ENCODE measurements at regions not wholly inside any gene's neighbourhood (a gene's known extent, or its start where the extent isn't known, plus 50 kb on each side); places are given as distances from the start of the nearest gene placed in this dataset.

DNA sequence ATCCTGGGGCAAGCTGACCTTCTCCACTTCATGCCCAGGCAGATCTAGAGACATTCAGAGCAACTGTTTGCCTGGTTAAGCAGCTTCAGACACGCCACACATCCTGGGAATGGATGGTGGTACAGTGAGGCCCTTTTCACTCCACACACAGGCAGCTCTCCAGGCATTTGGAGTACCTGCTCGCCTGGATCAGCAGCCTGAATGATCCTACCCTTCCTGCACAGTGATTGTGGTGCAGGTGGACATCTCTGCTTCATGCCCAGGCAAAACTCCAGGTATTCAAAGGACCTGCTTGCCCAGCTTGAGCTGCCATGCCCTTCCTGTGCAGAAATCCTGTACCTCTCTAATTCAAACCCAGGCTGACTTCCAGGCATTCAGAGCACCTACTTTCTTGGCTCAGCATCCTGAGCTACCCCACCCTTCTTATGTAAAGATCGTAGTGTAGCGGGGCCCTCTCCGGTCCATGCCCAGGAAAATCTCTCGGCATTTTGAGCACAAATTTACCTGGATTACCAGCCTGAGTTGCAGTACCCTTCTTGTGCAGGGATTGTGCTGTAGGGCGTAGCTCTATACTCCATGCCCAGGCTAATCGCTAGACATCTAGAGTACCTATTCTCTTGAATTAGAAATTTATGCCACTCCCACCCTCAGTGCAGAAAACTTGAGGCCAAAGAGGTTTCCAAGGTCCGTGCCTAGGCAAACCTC lies 972.8 kb downstream of the ANKRD7 start:
- H3K9me3 ChIP-seq (ENCODE audit: control insufficient read depth, insufficient read depth, low read length) = no peaks in the 10 kb centered on the region
- H3K36me3 ChIP-seq (ENCODE audit: control insufficient read depth, low read length) = no peaks in the 10 kb centered on the region
- H3K27ac ChIP-seq (ENCODE audit: low read depth, low read length) = no peak overlapping the region
- H3K79me2 ChIP-seq (ENCODE audit: control insufficient read depth, low read length) = no peaks in the 10 kb centered on the region
- no peaks in the 10 kb centered on the region for H3F3A ChIP-seq (ENCODE audit: control insufficient read depth, insufficient read depth)
- no peaks in the 10 kb centered on the region for H3K4me1 ChIP-seq (ENCODE audit: control insufficient read depth, low read length)
- H3K4me3 ChIP-seq (ENCODE audit: low read length) = no peak overlapping the region
- H3K27me3 ChIP-seq (ENCODE audit: control insufficient read depth, low read length) = no peaks in the 10 kb centered on the region
- no peak for TF ChIP-seq CTCF (IDR thresholded peaks at IDR 0.05; ENCODE audit: low read depth, low read length, poor library complexity, severe bottlenecking)
- TF ChIP-seq EZH2phosphoT487 (IDR thresholded peaks at IDR 0.05; ENCODE audit: borderline replicate concordance, low read length) = no peak
- no peaks in the 10 kb centered on the region for H3K9me2 ChIP-seq (replicated peaks; ENCODE audit: control insufficient read depth, low read length)
- no peak overlapping the region for H3K4me2 ChIP-seq (ENCODE audit: low read length)
- 0 out of 2 replicates have a peak, but pooled peaks cover 2% of the 10 kb centered on the region for H4K20me1 ChIP-seq (ENCODE audit: control insufficient read depth, insufficient read depth, low read depth, low read length)

DNA sequence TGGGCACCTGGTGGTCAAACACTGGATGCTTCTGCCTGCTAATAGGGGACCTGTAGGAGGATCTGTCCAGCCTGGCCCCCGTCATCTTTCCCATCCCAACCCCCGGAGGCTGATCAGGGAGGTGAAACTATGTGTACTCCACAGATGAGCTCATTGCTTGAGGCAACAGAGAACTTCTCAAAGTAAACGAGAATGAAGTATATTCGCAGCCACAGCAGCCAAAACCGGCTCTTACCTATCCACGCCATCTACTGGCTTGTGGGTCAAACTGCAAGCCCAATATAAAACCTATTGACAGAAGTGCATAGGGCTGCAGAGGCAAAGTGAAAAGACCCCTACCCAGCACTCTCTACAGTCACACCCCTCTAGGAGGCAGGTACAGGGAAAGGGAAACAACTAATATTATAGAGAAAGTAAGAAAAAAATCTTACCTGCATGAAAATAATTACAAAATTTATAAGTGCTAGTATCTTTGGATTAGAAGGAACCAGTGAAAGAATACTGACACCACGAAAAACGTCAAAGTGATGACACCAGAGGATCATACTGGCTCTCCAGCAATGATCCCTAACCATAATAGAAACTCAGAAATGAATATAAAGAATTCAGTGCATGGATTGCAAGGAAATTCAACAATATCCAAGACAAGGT lies 973.5 kb downstream of the ANKRD7 start:
- Histone ChIP-seq H3F3A (ENCODE audit: control insufficient read depth, insufficient read depth) (no peaks in the 10 kb centered on the region), H3K79me2 (ENCODE audit: control insufficient read depth, low read length) (no peaks in the 10 kb centered on the region), H3K36me3 (ENCODE audit: control insufficient read depth, low read length) (no peaks in the 10 kb centered on the region), H3K9me2 (replicated peaks; ENCODE audit: control insufficient read depth, low read length) (no peaks in the 10 kb centered on the region), H3K27ac (ENCODE audit: low read depth, low read length) (no peak overlapping the region), H4K20me1 (ENCODE audit: control insufficient read depth, insufficient read depth, low read depth, low read length) (0 out of 2 replicates have a peak, but pooled peaks cover 2% of the 10 kb centered on the region), H3K4me2 (ENCODE audit: low read length) (no peak overlapping the region), H3K4me1 (ENCODE audit: control insufficient read depth, low read length) (no peaks in the 10 kb centered on the region), H3K9me3 (ENCODE audit: control insufficient read depth, insufficient read depth, low read length) (no peaks in the 10 kb centered on the region), H3K4me3 (ENCODE audit: low read length) (no peak overlapping the region), H3K27me3 (ENCODE audit: control insufficient read depth, low read length) (no peaks in the 10 kb centered on the region)
- peak; percentile 92 for TF ChIP-seq CTCF (IDR thresholded peaks at IDR 0.05; ENCODE audit: low read depth, low read length, poor library complexity, severe bottlenecking)
- no peak for TF ChIP-seq EZH2phosphoT487 (IDR thresholded peaks at IDR 0.05; ENCODE audit: borderline replicate concordance, low read length)

GRCh38 chr7:119219663-119220062 lies 995.2 kb downstream of the ANKRD7 start:
- Histone ChIP-seq H4K20me1 (ENCODE audit: control insufficient read depth, insufficient read depth, low read depth, low read length) (no peaks in the 10 kb centered on the region), H3K27me3 (ENCODE audit: control insufficient read depth, low read length) (no peaks in the 10 kb centered on the region), H3K4me2 (ENCODE audit: low read length) (no peak overlapping the region), H3K4me3 (ENCODE audit: low read length) (no peak overlapping the region), H3K9me3 (ENCODE audit: control insufficient read depth, insufficient read depth, low read length) (peaks cover 3% of the 10 kb centered on the region; the same call in 1 of the 2 replicates), H3K27ac (ENCODE audit: low read depth, low read length) (no peak overlapping the region), H3K36me3 (ENCODE audit: control insufficient read depth, low read length) (no peaks in the 10 kb centered on the region), H3K9me2 (replicated peaks; ENCODE audit: control insufficient read depth, low read length) (no peaks in the 10 kb centered on the region), H3K79me2 (ENCODE audit: control insufficient read depth, low read length) (no peaks in the 10 kb centered on the region), H3K4me1 (ENCODE audit: control insufficient read depth, low read length) (no peaks in the 10 kb centered on the region), H3F3A (ENCODE audit: control insufficient read depth, insufficient read depth) (no peaks in the 10 kb centered on the region)
- TF ChIP-seq CTCF (IDR thresholded peaks at IDR 0.05; ENCODE audit: low read depth, low read length, poor library complexity, severe bottlenecking) (no peak), EZH2phosphoT487 (IDR thresholded peaks at IDR 0.05; ENCODE audit: borderline replicate concordance, low read length) (no peak)

All from DOHH2 (cell line).